ENCODE measurements at regions not wholly inside any gene's neighbourhood (a gene's known extent, or its start where the extent isn't known, plus 50 kb on each side); places are given as distances from the start of the nearest gene placed in this dataset.

DNA sequence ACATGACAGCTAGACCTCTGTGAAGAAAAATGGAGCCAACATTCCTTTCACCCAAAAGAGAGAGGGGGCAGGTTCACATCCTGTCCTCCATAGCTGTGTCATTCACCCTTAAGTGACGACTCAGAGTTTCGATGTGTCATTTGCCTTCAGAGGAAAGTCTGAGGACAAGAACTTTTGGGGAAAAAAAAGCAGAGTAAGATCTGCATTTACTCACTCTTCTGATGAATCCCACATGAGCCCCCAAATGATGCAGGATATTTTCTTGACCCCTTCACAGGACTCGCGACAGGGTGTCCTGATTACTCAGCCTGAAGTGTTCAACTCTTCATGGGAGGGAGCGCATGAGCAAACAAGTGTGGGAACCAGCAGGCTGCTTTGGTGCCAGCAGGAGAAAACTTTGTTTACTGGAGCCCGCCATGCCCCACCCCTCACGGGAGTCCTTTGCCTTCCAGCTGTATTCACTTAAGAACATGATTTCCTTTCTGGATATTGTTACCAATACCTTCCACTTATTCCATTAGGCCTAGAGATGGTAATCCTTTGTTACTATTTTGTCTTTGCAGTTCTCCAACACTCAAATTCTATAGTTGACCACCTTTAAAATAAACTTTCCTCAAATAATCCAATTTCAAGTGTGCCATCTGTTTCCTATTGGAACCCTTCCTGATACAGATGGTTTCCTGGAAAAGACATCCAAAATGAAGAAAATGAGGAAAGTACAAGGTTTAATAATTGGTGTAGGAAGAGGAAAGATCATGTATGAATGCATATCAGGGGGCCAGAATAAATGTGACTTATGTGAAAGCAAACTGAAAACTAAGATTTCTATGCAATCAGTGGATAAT is 729.8 kb downstream of the FAM181B start:
- Histone ChIP-seq H3K4me1 (ENCODE audit: control insufficient read depth in 3 of 3, insufficient read depth in 2 of 3, low read depth in 1 of 3, low read length in 2 of 3) (no peaks in the 10 kb centered on the region), H3K27ac (ENCODE audit: low read depth in 1 of 3, low read length in 2 of 3) (no peak overlapping the region), H3K27me3 (ENCODE audit: control insufficient read depth in 3 of 3, insufficient read depth in 3 of 3, low read length in 3 of 3) (no peaks in the 10 kb centered on the region), H3K4me3 (ENCODE audit: low read depth in 1 of 3, low read length in 3 of 3) (no peak overlapping the region), H3K36me3 (ENCODE audit: control insufficient read depth in 3 of 3, insufficient read depth in 2 of 3, low read depth in 1 of 3, low read length in 3 of 3) (no peaks in the 10 kb centered on the region), H3K9me3 (ENCODE audit: control insufficient read depth in 2 of 2, insufficient read depth in 1 of 2, low read depth in 1 of 2, low read length in 1 of 2) (no peaks in the 10 kb centered on the region)
- FAIRE-seq = no peak
- DNase-seq = no peak
- WGBS, 3 donors = 57 to 69% (median 66%) methylated on average over 7 of the region's 7 CpGs

DNA sequence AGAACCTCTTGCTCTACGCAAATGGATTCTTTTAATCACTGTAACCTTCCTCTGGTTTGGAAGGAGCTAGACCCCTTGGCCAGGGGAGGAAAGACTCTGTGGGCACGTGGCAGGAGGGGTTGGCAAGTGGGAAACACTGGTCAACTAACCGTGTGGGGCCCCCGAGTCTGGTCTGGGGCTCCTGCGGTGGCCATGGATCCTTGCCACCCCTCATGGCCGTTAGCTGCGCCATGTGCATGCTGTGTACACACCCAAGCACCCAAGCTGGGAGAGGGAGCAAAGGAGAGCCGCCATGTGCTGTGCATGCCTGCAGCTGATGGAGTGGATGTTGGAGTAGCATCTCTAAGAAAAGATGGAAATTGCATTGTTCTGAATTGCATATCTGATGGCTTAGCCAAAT is 730.6 kb downstream of the FAM181B start:
- H3K4me1 ChIP-seq (ENCODE audit: control insufficient read depth in 3 of 3, insufficient read depth in 2 of 3, low read depth in 1 of 3, low read length in 2 of 3) = no peaks in the 10 kb centered on the region
- no peaks in the 10 kb centered on the region for H3K27me3 ChIP-seq (ENCODE audit: control insufficient read depth in 3 of 3, insufficient read depth in 3 of 3, low read length in 3 of 3)
- no peak overlapping the region for H3K4me3 ChIP-seq (ENCODE audit: low read depth in 1 of 3, low read length in 3 of 3)
- H3K36me3 ChIP-seq (ENCODE audit: control insufficient read depth in 3 of 3, insufficient read depth in 2 of 3, low read depth in 1 of 3, low read length in 3 of 3) = no peaks in the 10 kb centered on the region
- no peak for FAIRE-seq
- no peak overlapping the region for H3K27ac ChIP-seq (ENCODE audit: low read depth in 1 of 3, low read length in 2 of 3)
- no peak for DNase-seq
- WGBS, 3 donors = 78 to 85% (median 80%) methylated on average over 8 of the region's 8 CpGs
- H3K9me3 ChIP-seq (ENCODE audit: control insufficient read depth in 2 of 2, insufficient read depth in 1 of 2, low read depth in 1 of 2, low read length in 1 of 2) = no peaks in the 10 kb centered on the region

DNA sequence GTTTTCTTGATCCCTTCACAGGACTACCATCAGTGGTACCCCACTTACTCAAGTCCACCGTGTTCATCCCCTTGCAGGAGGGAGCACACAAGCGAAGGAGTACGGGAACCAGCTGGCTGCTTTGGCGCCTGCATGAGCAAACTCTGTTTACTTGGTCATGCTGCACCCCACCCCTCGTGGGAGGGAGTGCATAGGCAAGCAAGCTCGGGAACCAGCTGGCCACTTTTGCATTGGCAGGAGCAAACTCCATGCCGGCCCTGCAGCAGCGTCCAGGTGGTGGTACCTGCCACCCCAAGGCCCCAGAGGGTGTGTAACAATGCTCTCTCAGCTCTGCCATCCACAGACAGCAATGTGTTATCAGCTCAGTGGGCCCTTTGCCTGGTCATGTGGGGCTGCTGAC is 737.8 kb downstream of the FAM181B start:
- peaks cover 0 to 2% (median 0%) of the 10 kb centered on the region in 3 donors for H3K27me3 ChIP-seq (ENCODE audit: control insufficient read depth in 3 of 3, insufficient read depth in 3 of 3, low read length in 3 of 3)
- FAIRE-seq (no peak), DNase-seq (no peak)
- H3K4me3 ChIP-seq (ENCODE audit: low read depth in 1 of 3, low read length in 3 of 3) = no peak overlapping the region
- peaks cover 0 to under 1% of the 10 kb centered on the region in 2 donors for H3K9me3 ChIP-seq (ENCODE audit: control insufficient read depth in 2 of 2, insufficient read depth in 1 of 2, low read depth in 1 of 2, low read length in 1 of 2)
- no peaks in the 10 kb centered on the region for H3K4me1 ChIP-seq (ENCODE audit: control insufficient read depth in 3 of 3, insufficient read depth in 2 of 3, low read depth in 1 of 3, low read length in 2 of 3)
- WGBS, 3 donors = 65 to 80% (median 75%) methylated on average over 8 of the region's 8 CpGs
- H3K27ac ChIP-seq (ENCODE audit: low read depth in 1 of 3, low read length in 2 of 3) = no peak overlapping the region
- no peaks in the 10 kb centered on the region for H3K36me3 ChIP-seq (ENCODE audit: control insufficient read depth in 3 of 3, insufficient read depth in 2 of 3, low read depth in 1 of 3, low read length in 3 of 3)

DNA sequence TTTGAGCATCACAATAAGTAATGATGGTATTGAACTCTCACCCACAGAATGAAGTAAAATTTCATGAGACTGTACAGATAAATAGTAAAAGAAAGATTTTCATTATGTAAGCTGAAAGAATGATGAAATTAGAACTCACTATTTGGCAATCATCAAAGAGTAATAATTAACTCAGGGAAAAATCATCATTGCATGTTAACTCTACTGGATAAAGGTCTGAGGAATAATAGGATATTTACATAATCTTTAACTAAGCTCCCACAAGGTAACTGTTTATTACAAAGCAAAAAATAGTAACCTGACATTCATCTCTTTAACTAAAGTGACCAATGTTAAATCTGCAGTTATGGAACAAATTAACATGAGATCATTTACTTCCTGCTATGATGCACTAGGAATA is 739.9 kb downstream of the FAM181B start:
- DNase-seq (no peak), FAIRE-seq (no peak)
- Histone ChIP-seq H3K4me1 (ENCODE audit: control insufficient read depth in 3 of 3, insufficient read depth in 2 of 3, low read depth in 1 of 3, low read length in 2 of 3) (no peaks in the 10 kb centered on the region), H3K27ac (ENCODE audit: low read depth in 1 of 3, low read length in 2 of 3) (no peak overlapping the region), H3K9me3 (ENCODE audit: control insufficient read depth in 2 of 2, insufficient read depth in 1 of 2, low read depth in 1 of 2, low read length in 1 of 2) (peaks cover 0 to 6% of the 10 kb centered on the region in 2 donors), H3K4me3 (ENCODE audit: low read depth in 1 of 3, low read length in 3 of 3) (no peak overlapping the region), H3K36me3 (ENCODE audit: control insufficient read depth in 3 of 3, insufficient read depth in 2 of 3, low read depth in 1 of 3, low read length in 3 of 3) (no peaks in the 10 kb centered on the region), H3K27me3 (ENCODE audit: control insufficient read depth in 3 of 3, insufficient read depth in 3 of 3, low read length in 3 of 3) (peaks cover 0 to 2% (median 0%) of the 10 kb centered on the region in 3 donors)

DNA sequence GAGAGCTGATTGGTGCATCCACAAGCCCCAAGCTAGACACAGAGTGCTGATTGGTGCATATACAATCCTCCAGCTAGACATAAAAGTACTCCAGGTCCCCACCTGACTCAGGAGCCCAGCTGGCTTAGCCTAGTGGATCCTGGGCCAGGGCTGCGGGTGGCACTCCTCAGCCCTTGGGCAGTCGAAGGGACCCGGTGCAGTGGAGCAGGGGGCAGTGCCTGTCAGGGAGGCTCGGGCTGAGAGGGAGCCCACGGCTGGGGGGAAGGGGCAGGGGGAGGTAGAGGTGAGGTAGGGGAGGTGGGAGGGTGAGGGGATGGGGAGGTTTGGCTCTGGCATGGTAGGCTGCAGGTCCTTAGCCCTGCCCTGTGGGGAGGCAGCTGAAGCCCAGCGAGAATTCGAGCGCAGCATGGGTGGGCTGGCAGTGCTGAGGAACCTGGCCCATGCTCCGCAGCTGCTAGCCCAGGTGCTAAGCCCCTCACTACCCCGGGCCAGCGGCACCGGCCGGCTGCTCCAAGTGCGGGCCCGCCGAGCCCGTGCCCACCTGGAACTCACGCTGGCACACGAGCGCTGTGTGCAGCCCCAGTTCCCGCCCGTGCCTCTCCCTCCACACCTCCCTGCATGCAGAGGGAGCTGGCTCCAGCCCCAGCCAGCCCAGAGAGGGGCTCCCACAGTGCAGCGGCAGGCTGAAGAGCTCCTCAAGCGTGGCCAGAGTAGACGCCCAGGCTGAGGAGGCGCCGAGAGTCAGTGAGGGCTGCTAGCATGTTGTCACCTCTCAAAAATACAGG is 742.8 kb downstream of the FAM181B start:
- DNase-seq (no peak), FAIRE-seq (no peak)
- peaks cover 0 to 11% of the 10 kb centered on the region in 2 donors for H3K9me3 ChIP-seq (ENCODE audit: control insufficient read depth in 2 of 2, insufficient read depth in 1 of 2, low read depth in 1 of 2, low read length in 1 of 2)
- H3K4me3 ChIP-seq (ENCODE audit: low read depth in 1 of 3, low read length in 3 of 3) = no peak overlapping the region
- WGBS, 3 donors = 89 to 95% (median 90%) methylated on average over 16 to 27 of the region's 27 CpGs
- H3K4me1 ChIP-seq (ENCODE audit: control insufficient read depth in 3 of 3, insufficient read depth in 2 of 3, low read depth in 1 of 3, low read length in 2 of 3) = no peaks in the 10 kb centered on the region
- no peak overlapping the region for H3K27ac ChIP-seq (ENCODE audit: low read depth in 1 of 3, low read length in 2 of 3)
- no peaks in the 10 kb centered on the region for H3K36me3 ChIP-seq (ENCODE audit: control insufficient read depth in 3 of 3, insufficient read depth in 2 of 3, low read depth in 1 of 3, low read length in 3 of 3)
- H3K27me3 ChIP-seq (ENCODE audit: control insufficient read depth in 3 of 3, insufficient read depth in 3 of 3, low read length in 3 of 3) = no peaks in the 10 kb centered on the region

DNA sequence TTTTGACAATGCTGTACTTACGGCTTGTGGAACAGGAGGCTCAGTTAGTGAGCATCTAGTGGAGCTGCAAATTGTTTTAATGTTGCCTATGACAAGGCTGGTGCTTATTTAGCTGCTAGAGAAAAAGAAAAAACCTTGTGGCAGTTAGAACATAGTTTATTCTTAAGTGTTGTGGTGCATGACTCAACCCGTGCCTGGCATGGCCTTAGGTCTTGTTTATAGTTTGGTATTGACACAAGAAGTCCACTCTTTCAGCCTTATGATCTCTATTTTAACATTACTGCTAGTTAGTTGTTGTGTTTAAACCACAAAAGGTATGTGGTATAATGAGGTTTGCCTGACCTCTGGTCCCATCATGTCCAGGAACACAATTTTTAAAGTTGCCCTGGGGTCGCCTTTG is 744.6 kb downstream of the FAM181B start:
- no peak overlapping the region for H3K4me3 ChIP-seq (ENCODE audit: low read depth in 1 of 3, low read length in 3 of 3)
- DNase-seq = no peak
- H3K9me3 ChIP-seq (ENCODE audit: control insufficient read depth in 2 of 2, insufficient read depth in 1 of 2, low read depth in 1 of 2, low read length in 1 of 2) = peaks cover 0 to 11% of the 10 kb centered on the region in 2 donors
- H3K27ac ChIP-seq (ENCODE audit: low read depth in 1 of 3, low read length in 2 of 3) = no peak overlapping the region
- H3K4me1 ChIP-seq (ENCODE audit: control insufficient read depth in 3 of 3, insufficient read depth in 2 of 3, low read depth in 1 of 3, low read length in 2 of 3) = no peaks in the 10 kb centered on the region
- H3K36me3 ChIP-seq (ENCODE audit: control insufficient read depth in 3 of 3, insufficient read depth in 2 of 3, low read depth in 1 of 3, low read length in 3 of 3) = no peaks in the 10 kb centered on the region
- no peak for FAIRE-seq
- H3K27me3 ChIP-seq (ENCODE audit: control insufficient read depth in 3 of 3, insufficient read depth in 3 of 3, low read length in 3 of 3) = no peaks in the 10 kb centered on the region
- WGBS, 3 donors = 69 to 80% (median 78%) methylated on average over 3 of the region's 3 CpGs

DNA sequence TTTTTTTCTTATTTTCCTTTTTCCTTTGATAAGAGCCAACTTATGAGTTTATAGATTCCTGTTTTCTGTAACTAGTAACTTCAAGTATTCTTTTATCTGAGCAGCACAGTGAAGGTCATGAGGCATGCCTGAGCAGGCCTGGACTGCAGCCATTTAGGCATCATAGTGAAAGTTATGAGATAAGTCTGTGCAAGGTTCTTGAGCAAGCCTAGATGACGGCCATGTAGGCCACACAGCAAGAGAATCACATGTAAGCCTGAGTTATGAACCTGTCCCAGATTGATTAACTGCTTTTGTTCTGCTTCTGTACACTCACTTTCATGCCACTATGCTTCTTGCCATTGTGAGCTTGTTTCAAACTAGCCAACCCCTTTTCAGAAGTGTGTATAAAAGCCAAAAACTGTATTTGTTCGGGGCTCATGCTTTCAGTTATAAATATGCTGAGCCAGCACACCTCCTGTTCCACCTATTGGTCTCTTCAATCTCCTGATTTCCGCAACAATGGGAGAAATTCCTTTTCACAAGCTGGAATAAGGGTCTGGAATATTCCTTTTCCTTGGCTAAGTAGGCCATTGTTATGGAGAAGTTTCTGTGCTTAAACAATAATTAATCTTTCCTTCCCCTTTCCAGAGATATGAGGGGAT is 745.7 kb downstream of the FAM181B start:
- Histone ChIP-seq H3K27me3 (ENCODE audit: control insufficient read depth in 3 of 3, insufficient read depth in 3 of 3, low read length in 3 of 3) (no peaks in the 10 kb centered on the region), H3K27ac (ENCODE audit: low read depth in 1 of 3, low read length in 2 of 3) (no peak overlapping the region)

DNA sequence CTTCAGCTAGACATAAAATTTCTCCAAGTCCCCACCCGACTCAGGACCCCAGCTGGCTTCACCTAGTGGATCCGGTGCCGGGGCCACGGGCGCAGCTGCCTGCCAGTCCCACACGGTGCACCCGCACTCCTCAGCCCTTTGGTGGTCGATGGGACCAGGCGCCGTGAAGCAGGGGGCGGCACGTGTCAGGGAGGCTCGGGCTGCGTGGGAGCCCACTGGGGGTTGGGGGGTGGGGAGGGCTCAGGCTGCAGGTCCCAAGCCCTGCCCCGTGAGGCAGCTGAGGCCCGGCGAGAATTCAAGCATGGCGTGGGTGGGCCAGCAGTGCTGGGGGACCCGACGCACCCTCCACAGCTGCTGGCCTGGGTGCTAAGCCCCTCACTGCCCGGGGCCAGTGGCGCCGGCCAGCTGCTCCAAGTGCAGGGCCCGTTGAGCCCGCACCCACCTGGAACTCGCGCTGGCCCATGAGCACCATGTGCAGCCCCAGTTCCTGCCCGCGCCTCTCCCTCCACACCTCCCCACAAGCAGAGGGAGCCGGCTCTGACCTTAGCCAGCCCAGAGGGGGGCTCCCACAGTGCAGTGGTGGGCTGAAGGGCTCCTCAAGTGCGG is 747.0 kb downstream of the FAM181B start:
- Histone ChIP-seq H3K4me3 (ENCODE audit: low read depth in 1 of 3, low read length in 3 of 3) (no peak overlapping the region), H3K4me1 (ENCODE audit: control insufficient read depth in 3 of 3, insufficient read depth in 2 of 3, low read depth in 1 of 3, low read length in 2 of 3) (no peaks in the 10 kb centered on the region), H3K27ac (ENCODE audit: low read depth in 1 of 3, low read length in 2 of 3) (no peak overlapping the region), H3K36me3 (ENCODE audit: control insufficient read depth in 3 of 3, insufficient read depth in 2 of 3, low read depth in 1 of 3, low read length in 3 of 3) (no peaks in the 10 kb centered on the region), H3K9me3 (ENCODE audit: control insufficient read depth in 2 of 2, insufficient read depth in 1 of 2, low read depth in 1 of 2, low read length in 1 of 2) (peaks cover 0 to 11% of the 10 kb centered on the region in 2 donors), H3K27me3 (ENCODE audit: control insufficient read depth in 3 of 3, insufficient read depth in 3 of 3, low read length in 3 of 3) (no peaks in the 10 kb centered on the region)
- DNase-seq (no peak), FAIRE-seq (no peak)
- 83 to 86% (median 84%) methylated on average over 29 to 31 of the region's 31 CpGs for WGBS, 3 donors

More for the DNA sequence above, 745.7 kb downstream of the FAM181B start:
- no peaks in the 10 kb centered on the region for H3K36me3 ChIP-seq (ENCODE audit: control insufficient read depth in 3 of 3, insufficient read depth in 2 of 3, low read depth in 1 of 3, low read length in 3 of 3)
- H3K4me3 ChIP-seq (ENCODE audit: low read depth in 1 of 3, low read length in 3 of 3) = no peak overlapping the region
- peaks cover 0 to 11% of the 10 kb centered on the region in 2 donors for H3K9me3 ChIP-seq (ENCODE audit: control insufficient read depth in 2 of 2, insufficient read depth in 1 of 2, low read depth in 1 of 2, low read length in 1 of 2)
- H3K4me1 ChIP-seq (ENCODE audit: control insufficient read depth in 3 of 3, insufficient read depth in 2 of 3, low read depth in 1 of 3, low read length in 2 of 3) = no peaks in the 10 kb centered on the region
- no peak for DNase-seq
- FAIRE-seq = no peak
- WGBS, 3 donors = 54 to 72% (median 60%) methylated on average over 3 of the region's 3 CpGs

Measured in small intestine (tissue), 7 donors.